Body of pancreas (tissue), 4 donors: ENCODE measurements at regions not wholly inside any gene's neighbourhood (a gene's known extent, or its start where the extent isn't known, plus 50 kb on each side); places are given as distances from the start of the nearest gene placed in this dataset.

Experiments used
- POLR2A ChIP-seq, 3 donors: fragments of 450-650 bp; IDR thresholded peaks; one replicate each; pipeline ENCODE4 v1.6.1; 2016; ENCODE audit warnings: antibody characterized with exemption in 3 of 3, mild to moderate bottlenecking in 2 of 3
- TF ChIP-seq, protein P1 (sequence below), 7 experiments: fragments of 450-650 bp in 4 of 7; fragments of 200-600 bp in 3 of 7; sonication (generic) in 3 of 7; IDR thresholded peaks; one replicate each; pipeline ENCODE4 v1.5.1; 2016 to 2019; ENCODE audit warnings: antibody characterized with exemption in 7 of 7

- TF ChIP-seq, protein P1, sequence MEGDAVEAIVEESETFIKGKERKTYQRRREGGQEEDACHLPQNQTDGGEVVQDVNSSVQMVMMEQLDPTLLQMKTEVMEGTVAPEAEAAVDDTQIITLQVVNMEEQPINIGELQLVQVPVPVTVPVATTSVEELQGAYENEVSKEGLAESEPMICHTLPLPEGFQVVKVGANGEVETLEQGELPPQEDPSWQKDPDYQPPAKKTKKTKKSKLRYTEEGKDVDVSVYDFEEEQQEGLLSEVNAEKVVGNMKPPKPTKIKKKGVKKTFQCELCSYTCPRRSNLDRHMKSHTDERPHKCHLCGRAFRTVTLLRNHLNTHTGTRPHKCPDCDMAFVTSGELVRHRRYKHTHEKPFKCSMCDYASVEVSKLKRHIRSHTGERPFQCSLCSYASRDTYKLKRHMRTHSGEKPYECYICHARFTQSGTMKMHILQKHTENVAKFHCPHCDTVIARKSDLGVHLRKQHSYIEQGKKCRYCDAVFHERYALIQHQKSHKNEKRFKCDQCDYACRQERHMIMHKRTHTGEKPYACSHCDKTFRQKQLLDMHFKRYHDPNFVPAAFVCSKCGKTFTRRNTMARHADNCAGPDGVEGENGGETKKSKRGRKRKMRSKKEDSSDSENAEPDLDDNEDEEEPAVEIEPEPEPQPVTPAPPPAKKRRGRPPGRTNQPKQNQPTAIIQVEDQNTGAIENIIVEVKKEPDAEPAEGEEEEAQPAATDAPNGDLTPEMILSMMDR (IDR thresholded peaks at IDR 0.05) = no peak
- TF ChIP-seq POLR2A (IDR thresholded peaks at IDR 0.05) = no peak
Observed at GRCh38 chr5:106510321-106510720, 1160.4 kb downstream of the EFNA5 start.
